ENCODE measurements at regions not wholly inside any gene's neighbourhood (a gene's known extent, or its start where the extent isn't known, plus 50 kb on each side); places are given as distances from the start of the nearest gene placed in this dataset.

DNA sequence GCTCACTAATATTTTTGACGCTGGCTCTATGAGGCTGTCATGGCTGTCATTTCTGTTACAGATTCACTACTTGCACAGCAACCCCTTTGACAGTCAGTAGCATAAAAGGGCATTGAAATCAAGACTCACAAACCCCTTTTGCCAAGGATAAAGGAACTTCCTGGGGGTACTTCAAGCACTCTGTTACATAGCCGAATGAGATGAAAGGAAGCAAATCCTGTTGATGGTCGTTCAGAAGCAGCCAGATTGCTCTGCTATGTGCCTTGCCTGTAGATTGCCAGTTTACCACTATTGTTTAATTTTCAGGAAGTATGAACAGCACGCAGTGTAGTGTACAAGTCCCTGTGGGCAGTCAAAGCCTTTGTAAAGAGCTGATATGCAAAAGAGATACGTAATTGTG is 296.2 kb downstream of the LRRIQ3 start:
- Histone ChIP-seq H3K4me1 (ENCODE audit: control insufficient read depth in 2 of 2, insufficient read depth in 2 of 2, low read length in 2 of 2) (no peaks in the 10 kb centered on the region), H3K36me3 (ENCODE audit: control insufficient read depth in 2 of 3, insufficient read depth in 3 of 3, low read length in 3 of 3) (no peaks in the 10 kb centered on the region), H3K27ac (ENCODE audit: low read depth, low read length) (no peak overlapping the region), H3K9me3 (ENCODE audit: control insufficient read depth in 2 of 3, low read length in 3 of 3) (no peaks in the 10 kb centered on the region), H3K27me3 (ENCODE audit: control insufficient read depth in 2 of 2, insufficient read depth in 2 of 2, low read length in 2 of 2) (no peaks in the 10 kb centered on the region), H3K4me3 (ENCODE audit: low read length) (no peak overlapping the region)
- no peak overlapping the region for H3K4me3 Mint-ChIP-seq
- POLR2A ChIA-PET: no interaction called here
- peaks cover 0 to 4% (median 0%) of the 10 kb centered on the region in 11 donors for H3K9me3 Mint-ChIP-seq
- no peak overlapping the region for H3K27ac Mint-ChIP-seq
- H3K36me3 Mint-ChIP-seq: no peaks in the 10 kb centered on the region
- no peaks in the 10 kb centered on the region for H3K27me3 Mint-ChIP-seq
- no peaks in the 10 kb centered on the region for H3K4me1 Mint-ChIP-seq
- no peak for DNase-seq
- no peak for ATAC-seq
- CTCF ChIA-PET: no interaction called here
- intact Hi-C loops (cut with micrococcal nuclease): no loop called here

DNA sequence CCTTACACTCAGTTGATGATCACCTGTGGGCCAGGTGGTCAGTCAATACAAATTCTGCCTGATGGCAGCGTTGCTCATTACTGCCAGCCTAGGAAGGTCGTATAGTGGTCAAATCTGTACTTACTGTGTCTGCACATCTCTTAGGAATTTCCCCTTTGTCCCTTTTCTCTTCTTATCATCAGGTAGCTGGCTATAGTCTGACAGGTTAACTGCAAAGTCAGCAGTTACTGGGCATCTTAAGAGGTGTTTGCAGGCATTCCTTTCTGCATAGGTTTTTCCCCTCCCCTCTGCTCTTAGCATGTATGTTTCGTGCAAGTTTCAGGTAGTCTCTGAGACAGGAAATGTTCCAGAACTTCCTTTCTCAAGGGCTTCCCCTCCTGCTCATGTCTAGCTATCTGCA is 298.7 kb downstream of the LRRIQ3 start:
- Mint-ChIP-seq H3K4me1 (no peaks in the 10 kb centered on the region), H3K36me3 (no peaks in the 10 kb centered on the region), H3K4me3 (no peak overlapping the region), H3K27ac (no peak overlapping the region), H3K27me3 (no peaks in the 10 kb centered on the region), H3K9me3 (peaks cover 0 to 1% (median 0%) of the 10 kb centered on the region in 11 donors)
- Histone ChIP-seq H3K36me3 (ENCODE audit: control insufficient read depth in 2 of 3, insufficient read depth in 3 of 3, low read length in 3 of 3) (no peaks in the 10 kb centered on the region), H3K4me3 (ENCODE audit: low read length) (no peak overlapping the region), H3K27me3 (ENCODE audit: control insufficient read depth in 2 of 2, insufficient read depth in 2 of 2, low read length in 2 of 2) (no peaks in the 10 kb centered on the region), H3K4me1 (ENCODE audit: control insufficient read depth in 2 of 2, insufficient read depth in 2 of 2, low read length in 2 of 2) (no peaks in the 10 kb centered on the region), H3K9me3 (ENCODE audit: control insufficient read depth in 2 of 3, low read length in 3 of 3) (no peaks in the 10 kb centered on the region), H3K27ac (ENCODE audit: low read depth, low read length) (no peak overlapping the region)
- ATAC-seq (no peak), DNase-seq (no peak)
- POLR2A ChIA-PET: no interaction called here
- CTCF ChIA-PET: no interaction called here
- intact Hi-C loops (cut with micrococcal nuclease): no loop called here

- POLR2A ChIA-PET: no interaction called here
- no peak overlapping the region for H3K4me3 Mint-ChIP-seq
- H3K27ac Mint-ChIP-seq: no peak overlapping the region
- DNase-seq: no peak
- H3K27me3 ChIP-seq (ENCODE audit: control insufficient read depth in 2 of 2, insufficient read depth in 2 of 2, low read length in 2 of 2): no peaks in the 10 kb centered on the region
- no peaks in the 10 kb centered on the region for H3K36me3 Mint-ChIP-seq
- no peaks in the 10 kb centered on the region for H3K4me1 ChIP-seq (ENCODE audit: control insufficient read depth in 2 of 2, insufficient read depth in 2 of 2, low read length in 2 of 2)
- no peak overlapping the region for H3K27ac ChIP-seq (ENCODE audit: low read depth, low read length)
- no peaks in the 10 kb centered on the region for H3K36me3 ChIP-seq (ENCODE audit: control insufficient read depth in 2 of 3, insufficient read depth in 3 of 3, low read length in 3 of 3)
- no peak overlapping the region for H3K4me3 ChIP-seq (ENCODE audit: low read length)
- CTCF ChIA-PET: no interaction called here
- no peaks in the 10 kb centered on the region for H3K4me1 Mint-ChIP-seq
- no peaks in the 10 kb centered on the region for H3K9me3 ChIP-seq (ENCODE audit: control insufficient read depth in 2 of 3, low read length in 3 of 3)
- peaks cover 0 to 1% (median 0%) of the 10 kb centered on the region in 11 donors for H3K9me3 Mint-ChIP-seq
- ATAC-seq: no peak
- no peaks in the 10 kb centered on the region for H3K27me3 Mint-ChIP-seq
- intact Hi-C loops (cut with micrococcal nuclease): no loop called here
These were observed 299.4 kb downstream of the LRRIQ3 start for GRCh38 chr1:73898540-73898939.

DNA sequence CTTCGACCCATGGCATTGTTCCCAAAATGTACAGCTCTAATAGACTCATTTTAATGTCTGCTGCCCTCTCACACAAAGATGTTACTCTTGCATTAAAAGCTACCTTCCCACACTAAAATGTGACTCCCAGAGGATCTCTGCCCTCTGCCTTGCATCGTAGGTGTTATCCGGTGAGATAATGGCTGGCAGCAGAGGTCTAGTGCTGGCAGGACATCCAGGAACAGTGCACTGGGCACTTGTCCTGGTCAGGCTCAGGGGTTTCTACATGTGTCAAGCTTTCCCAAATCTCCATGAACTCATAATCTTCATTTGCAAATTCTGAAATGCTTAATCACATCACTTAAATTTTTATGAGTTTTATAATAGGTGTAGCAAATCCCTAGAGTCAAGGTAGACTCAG is 310.6 kb downstream of the LRRIQ3 start:
- no peaks in the 10 kb centered on the region for H3K27me3 ChIP-seq (ENCODE audit: control insufficient read depth in 2 of 2, insufficient read depth in 2 of 2, low read length in 2 of 2)
- H3K36me3 ChIP-seq (ENCODE audit: control insufficient read depth in 2 of 3, insufficient read depth in 3 of 3, low read length in 3 of 3): no peaks in the 10 kb centered on the region
- no peak overlapping the region for H3K27ac ChIP-seq (ENCODE audit: low read depth, low read length)
- ChIA-PET CTCF (no interaction called here), POLR2A (no interaction called here)
- H3K9me3 ChIP-seq (ENCODE audit: control insufficient read depth in 2 of 3, low read length in 3 of 3): no peaks in the 10 kb centered on the region
- H3K4me1 ChIP-seq (ENCODE audit: control insufficient read depth in 2 of 2, insufficient read depth in 2 of 2, low read length in 2 of 2): no peaks in the 10 kb centered on the region
- no peak for DNase-seq
- Mint-ChIP-seq H3K9me3 (peaks cover 0 to 5% (median 0%) of the 10 kb centered on the region in 11 donors), H3K36me3 (no peaks in the 10 kb centered on the region), H3K4me3 (no peak overlapping the region), H3K4me1 (no peaks in the 10 kb centered on the region), H3K27me3 (no peaks in the 10 kb centered on the region), H3K27ac (no peak overlapping the region)
- ATAC-seq: no peak
- intact Hi-C loops (cut with micrococcal nuclease): no loop called here
- no peak overlapping the region for H3K4me3 ChIP-seq (ENCODE audit: low read length)

GRCh38 chr1:73886716-73887115 is 311.3 kb downstream of the LRRIQ3 start:
- no peak for DNase-seq
- no peaks in the 10 kb centered on the region for H3K4me1 ChIP-seq (ENCODE audit: control insufficient read depth in 2 of 2, insufficient read depth in 2 of 2, low read length in 2 of 2)
- no peak overlapping the region for H3K4me3 ChIP-seq (ENCODE audit: low read length)
- no peak for ATAC-seq
- H3K9me3 ChIP-seq (ENCODE audit: control insufficient read depth in 2 of 3, low read length in 3 of 3): no peaks in the 10 kb centered on the region
- Mint-ChIP-seq H3K27me3 (no peaks in the 10 kb centered on the region), H3K27ac (no peak overlapping the region), H3K9me3 (peaks cover 0 to 5% (median 0%) of the 10 kb centered on the region in 11 donors), H3K4me3 (no peak overlapping the region), H3K4me1 (no peaks in the 10 kb centered on the region), H3K36me3 (no peaks in the 10 kb centered on the region)
- H3K27ac ChIP-seq (ENCODE audit: low read depth, low read length): no peak overlapping the region
- ChIA-PET POLR2A (no interaction called here), CTCF (no interaction called here)
- H3K36me3 ChIP-seq (ENCODE audit: control insufficient read depth in 2 of 3, insufficient read depth in 3 of 3, low read length in 3 of 3): no peaks in the 10 kb centered on the region
- no peaks in the 10 kb centered on the region for H3K27me3 ChIP-seq (ENCODE audit: control insufficient read depth in 2 of 2, insufficient read depth in 2 of 2, low read length in 2 of 2)
- intact Hi-C loops (cut with micrococcal nuclease): no loop called here

DNA sequence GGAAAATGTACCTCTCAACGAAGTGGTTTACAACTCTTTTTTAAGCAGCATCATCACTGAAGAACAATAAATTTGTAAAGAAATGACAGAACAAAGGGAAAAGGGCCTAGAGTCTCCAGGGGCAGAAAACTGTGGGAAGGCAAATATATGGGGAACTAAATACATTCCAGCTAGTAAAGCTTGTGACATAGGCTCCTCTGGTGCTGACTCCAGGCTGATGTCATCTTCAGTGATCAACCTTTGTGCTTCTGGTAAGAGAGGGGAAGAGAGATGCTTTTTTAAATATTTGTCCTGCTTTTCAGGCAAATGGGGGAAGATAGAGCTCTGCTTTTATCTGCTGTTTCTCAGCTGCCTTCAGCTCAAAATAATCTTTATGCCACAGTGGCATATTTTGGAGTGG is 323.2 kb downstream of the LRRIQ3 start:
- ChIA-PET CTCF (no interaction called here), POLR2A (no interaction called here)
- H3K4me3 ChIP-seq (ENCODE audit: low read length): no peak overlapping the region
- H3K36me3 ChIP-seq (ENCODE audit: control insufficient read depth in 2 of 3, insufficient read depth in 3 of 3, low read length in 3 of 3): no peaks in the 10 kb centered on the region
- no peak overlapping the region for H3K27ac Mint-ChIP-seq
- no peaks in the 10 kb centered on the region for H3K4me1 Mint-ChIP-seq
- H3K36me3 Mint-ChIP-seq: no peaks in the 10 kb centered on the region
- no peaks in the 10 kb centered on the region for H3K4me1 ChIP-seq (ENCODE audit: control insufficient read depth in 2 of 2, insufficient read depth in 2 of 2, low read length in 2 of 2)
- no peaks in the 10 kb centered on the region for H3K27me3 ChIP-seq (ENCODE audit: control insufficient read depth in 2 of 2, insufficient read depth in 2 of 2, low read length in 2 of 2)
- H3K27me3 Mint-ChIP-seq: no peaks in the 10 kb centered on the region
- no peak for DNase-seq
- intact Hi-C loops (cut with micrococcal nuclease): no loop called here
- H3K4me3 Mint-ChIP-seq: no peak overlapping the region
- H3K27ac ChIP-seq (ENCODE audit: low read depth, low read length): no peak overlapping the region
- peaks cover 0 to 3% (median 0%) of the 10 kb centered on the region in 3 experiments for H3K9me3 ChIP-seq (ENCODE audit: control insufficient read depth in 2 of 3, low read length in 3 of 3)
- H3K9me3 Mint-ChIP-seq: peaks cover 0 to 5% (median 0%) of the 10 kb centered on the region in 11 donors
- ATAC-seq: no peak

DNA sequence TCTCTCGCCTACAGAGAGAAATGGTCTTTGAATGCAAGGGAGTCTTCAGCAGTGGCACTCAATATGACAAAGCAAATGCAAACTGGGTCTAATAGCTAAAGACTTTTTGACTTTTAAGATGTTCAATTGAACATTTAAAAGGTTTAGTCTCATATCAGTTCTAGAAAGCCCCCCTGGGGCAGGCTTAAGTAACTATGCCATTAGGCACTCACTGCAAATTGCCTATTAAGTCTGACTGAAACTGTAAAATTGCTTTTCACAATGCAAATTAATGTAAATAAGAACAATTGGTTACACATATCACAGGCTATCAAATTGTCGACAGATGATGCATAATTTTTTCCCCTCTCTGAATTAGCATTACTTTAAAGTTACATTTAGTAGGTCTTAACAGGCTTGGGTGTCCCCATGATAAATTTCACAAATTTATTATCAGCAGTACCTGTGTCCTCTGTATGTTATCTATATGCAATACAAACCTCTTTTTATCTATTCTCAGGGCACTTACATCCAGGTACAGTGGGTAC is 329.1 kb downstream of the LRRIQ3 start:
- H3K27me3 ChIP-seq (ENCODE audit: control insufficient read depth in 2 of 2, insufficient read depth in 2 of 2, low read length in 2 of 2): no peaks in the 10 kb centered on the region
- H3K9me3 ChIP-seq (ENCODE audit: control insufficient read depth in 2 of 3, low read length in 3 of 3): no peaks in the 10 kb centered on the region
- H3K4me1 ChIP-seq (ENCODE audit: control insufficient read depth in 2 of 2, insufficient read depth in 2 of 2, low read length in 2 of 2): no peaks in the 10 kb centered on the region
- H3K27ac ChIP-seq (ENCODE audit: low read depth, low read length): no peak overlapping the region
- Mint-ChIP-seq H3K27me3 (no peaks in the 10 kb centered on the region), H3K27ac (no peak overlapping the region), H3K4me1 (no peaks in the 10 kb centered on the region), H3K36me3 (no peaks in the 10 kb centered on the region), H3K9me3 (peaks cover 0 to 4% (median 0%) of the 10 kb centered on the region in 11 donors), H3K4me3 (no peak overlapping the region)
- intact Hi-C loops (cut with micrococcal nuclease): no loop called here
- no peak for DNase-seq
- no peak overlapping the region for H3K4me3 ChIP-seq (ENCODE audit: low read length)
- no peaks in the 10 kb centered on the region for H3K36me3 ChIP-seq (ENCODE audit: control insufficient read depth in 2 of 3, insufficient read depth in 3 of 3, low read length in 3 of 3)
- ChIA-PET POLR2A (no interaction called here), CTCF (no interaction called here)
- ATAC-seq: no peak
